22Rv1 (cell line): ENCODE measurements at regions not wholly inside any gene's neighbourhood (a gene's known extent, or its start where the extent isn't known, plus 50 kb on each side); places are given as distances from the start of the nearest gene placed in this dataset.

ENCODE experiments used
- CTCF ChIP-seq: fragments of 450-650 bp; IDR thresholded peaks from 2 replicates; pipeline ENCODE4 v1.5.1; 2017; ENCODE audit warnings: mild to moderate bottlenecking
- ZFX ChIP-seq: fragments of 450-650 bp; IDR thresholded peaks from 2 replicates; pipeline ENCODE4 v1.6.1; 2017; ENCODE audit warnings: antibody characterized with exemption, borderline replicate concordance

DNA sequence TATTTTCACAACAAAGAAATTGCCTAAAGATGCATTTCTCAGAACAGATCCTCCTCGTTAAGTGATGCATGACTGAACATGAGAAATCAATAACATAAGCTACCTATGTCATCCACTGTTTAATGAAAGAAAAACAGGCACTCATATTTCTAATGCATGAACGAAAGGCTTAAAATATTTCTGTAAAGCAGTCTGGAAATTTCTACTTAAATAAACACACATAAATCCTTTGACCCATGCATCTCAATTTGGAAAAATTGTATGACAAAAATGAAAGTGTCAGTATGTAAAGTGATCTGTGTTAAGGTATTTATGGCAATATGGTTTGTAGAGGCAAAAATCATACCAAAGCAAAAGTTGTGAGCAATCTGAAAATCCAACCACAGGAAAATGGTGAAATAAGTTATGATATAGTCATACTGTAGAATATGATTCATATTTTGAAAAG is 399.2 kb upstream of the GRAMD2B start:
- TF ChIP-seq CTCF: no peak
- no peak for TF ChIP-seq ZFX
